Skin epidermis (tissue), 12 donors: ENCODE measurements at regions not wholly inside any gene's neighbourhood (a gene's known extent, or its start where the extent isn't known, plus 50 kb on each side); places are given as distances from the start of the nearest gene placed in this dataset.

ENCODE experiments used
- H3K27ac ChIP-seq, 21 experiments: fragments of 200-600 bp; sonication (generic) in 11 of 21; one replicate each; pipeline ENCODE4 v1.5.0; 2020; ENCODE audit warnings: mild to moderate bottlenecking in 3 of 21, inconsistent platforms in 2 of 21, moderate library complexity in 2 of 21
- H3K4me3 ChIP-seq, 7 experiments: fragments of 200-600 bp; sonication (generic) in 2 of 7; one replicate each; pipeline ENCODE4 v1.5.0; 2020; ENCODE audit warnings: inconsistent platforms in 2 of 7, mild to moderate bottlenecking in 2 of 7, moderate library complexity in 1 of 7

DNA sequence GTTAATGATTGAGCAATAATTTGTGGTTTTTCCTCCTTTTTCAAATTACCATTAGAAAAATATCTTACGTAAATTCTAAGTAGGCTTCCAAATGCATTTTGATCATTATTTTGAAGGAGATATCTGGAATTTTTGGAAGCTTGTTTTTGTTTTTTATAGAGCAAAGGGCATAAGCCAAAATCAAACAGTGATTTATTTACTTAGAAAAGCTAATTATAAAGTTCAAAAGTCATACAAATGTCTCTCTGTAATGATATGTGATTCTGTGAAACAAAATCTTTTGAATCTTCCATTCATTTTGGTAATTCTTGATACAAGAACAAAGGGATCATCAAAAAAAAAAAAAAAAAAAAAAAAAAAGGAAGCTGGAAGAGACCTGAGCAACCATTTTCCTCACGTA is 416.8 kb downstream of the ETNK1 start:
- H3K27ac ChIP-seq: no peak overlapping the region
- H3K4me3 ChIP-seq: no peak overlapping the region

DNA sequence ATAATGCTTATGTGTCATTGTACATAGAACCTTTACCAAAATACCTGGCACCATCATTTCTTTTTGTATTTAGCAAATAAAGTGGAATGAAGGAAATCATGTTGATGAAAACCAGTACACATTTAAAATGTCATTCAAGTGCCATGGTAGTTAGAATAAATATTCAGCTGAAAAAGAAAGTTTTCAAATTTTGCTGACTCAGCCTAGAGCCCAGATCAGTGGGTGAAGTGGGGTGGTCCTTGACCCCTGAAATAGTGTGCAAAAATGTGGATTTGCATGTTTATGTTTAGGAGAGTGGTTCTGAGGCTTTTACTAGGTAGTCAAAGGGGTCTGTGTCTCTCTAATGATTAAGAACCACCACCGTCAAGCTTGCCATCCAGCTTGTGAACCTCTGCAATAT is 418.7 kb downstream of the ETNK1 start:
- Histone ChIP-seq H3K27ac (no peak overlapping the region), H3K4me3 (no peak overlapping the region)

- Histone ChIP-seq H3K4me3 (no peak overlapping the region), H3K27ac (no peak overlapping the region)
Observed at GRCh38 chr12:23049180-23049579, 424.2 kb downstream of the ETNK1 start.

DNA sequence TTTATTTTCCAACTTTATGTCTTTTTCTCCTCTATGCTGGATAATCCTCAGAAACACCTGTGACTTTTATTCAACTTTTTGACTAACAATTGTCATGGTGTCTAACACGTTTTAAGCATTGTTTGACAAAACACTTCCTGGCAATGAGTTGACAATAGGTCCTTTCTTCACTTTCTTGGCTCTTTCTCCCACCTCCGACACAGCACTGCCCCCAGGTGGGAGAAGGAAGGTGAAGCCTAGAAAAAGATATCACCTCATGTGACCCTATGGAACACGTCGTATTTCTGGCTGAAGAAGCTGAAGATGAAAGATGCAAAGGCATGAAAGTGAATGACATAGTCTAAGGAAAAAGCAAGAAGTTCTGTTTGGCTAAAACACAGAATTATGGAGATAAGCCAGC is 430.0 kb downstream of the ETNK1 start:
- Histone ChIP-seq H3K4me3 (no peak overlapping the region), H3K27ac (no peak overlapping the region)

- Histone ChIP-seq H3K27ac (no peak overlapping the region), H3K4me3 (no peak overlapping the region)
Observed at GRCh38 chr12:23057571-23057970, 432.6 kb downstream of the ETNK1 start.

- no peak overlapping the region for H3K4me3 ChIP-seq
- H3K27ac ChIP-seq: no peak overlapping the region
Observed at GRCh38 chr12:23060161-23060560, 435.2 kb downstream of the ETNK1 start.

DNA sequence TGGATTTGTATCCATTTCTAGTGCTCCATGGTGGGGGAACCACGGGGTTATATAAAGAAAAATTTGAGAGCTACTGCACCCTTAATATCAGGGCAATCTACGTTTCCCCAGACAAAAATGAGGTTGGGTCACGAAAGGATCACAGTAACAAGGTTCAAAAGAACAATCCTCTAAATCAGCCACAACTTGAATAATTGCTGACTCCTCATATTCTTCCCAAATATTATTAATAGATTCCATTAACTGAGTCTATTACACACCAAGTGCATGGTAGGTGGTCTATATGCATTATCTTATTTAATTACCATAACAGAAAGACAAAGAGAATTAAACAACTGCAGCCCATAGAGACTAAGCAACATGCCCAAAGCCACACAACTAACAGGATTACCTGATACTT is 438.2 kb downstream of the ETNK1 start:
- no peak overlapping the region for H3K27ac ChIP-seq

GRCh38 chr12:23066095-23066494 is 441.1 kb downstream of the ETNK1 start:
- Histone ChIP-seq H3K27ac (no peak overlapping the region), H3K4me3 (no peak overlapping the region)

More for the DNA sequence above, 438.2 kb downstream of the ETNK1 start:
- no peak overlapping the region for H3K4me3 ChIP-seq

- Histone ChIP-seq H3K4me3 (no peak overlapping the region), H3K27ac (no peak overlapping the region)
Observed at GRCh38 chr12:23083267-23083666, 458.3 kb downstream of the ETNK1 start.

- no peak overlapping the region for H3K4me3 ChIP-seq
- H3K27ac ChIP-seq: no peak overlapping the region
Observed at GRCh38 chr12:23084236-23084995, 459.4 kb downstream of the ETNK1 start.

GRCh38 chr12:23088594-23088993 is 463.6 kb downstream of the ETNK1 start:
- no peak overlapping the region for H3K27ac ChIP-seq

GRCh38 chr12:23093488-23093887 is 468.5 kb downstream of the ETNK1 start:
- Histone ChIP-seq H3K4me3 (no peak overlapping the region), H3K27ac (no peak overlapping the region)

More at GRCh38 chr12:23088594-23088993, 463.6 kb downstream of the ETNK1 start:
- H3K4me3 ChIP-seq: no peak overlapping the region

DNA sequence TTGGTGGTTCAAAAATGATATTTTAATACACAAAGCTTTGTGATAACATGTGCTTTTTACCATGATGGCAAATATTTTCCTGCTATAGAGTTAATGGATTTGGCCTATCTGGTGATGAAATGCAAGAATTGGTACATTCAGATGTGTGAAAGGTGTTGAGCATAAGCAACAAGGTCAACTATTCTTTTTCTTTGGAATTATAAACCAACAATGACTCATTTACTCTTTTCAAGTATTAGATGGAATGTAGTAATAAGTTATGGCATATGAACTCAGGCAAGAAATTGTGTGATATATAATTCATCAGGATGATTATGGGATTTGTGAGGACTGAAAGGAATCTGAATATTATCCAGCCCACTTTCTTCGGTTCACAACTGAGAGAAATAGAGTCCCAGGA is 471.4 kb downstream of the ETNK1 start:
- Histone ChIP-seq H3K27ac (no peak overlapping the region), H3K4me3 (no peak overlapping the region)

- Histone ChIP-seq H3K4me3 (no peak overlapping the region), H3K27ac (no peak overlapping the region)
Observed at GRCh38 chr12:23098110-23098509, 473.1 kb downstream of the ETNK1 start.

DNA sequence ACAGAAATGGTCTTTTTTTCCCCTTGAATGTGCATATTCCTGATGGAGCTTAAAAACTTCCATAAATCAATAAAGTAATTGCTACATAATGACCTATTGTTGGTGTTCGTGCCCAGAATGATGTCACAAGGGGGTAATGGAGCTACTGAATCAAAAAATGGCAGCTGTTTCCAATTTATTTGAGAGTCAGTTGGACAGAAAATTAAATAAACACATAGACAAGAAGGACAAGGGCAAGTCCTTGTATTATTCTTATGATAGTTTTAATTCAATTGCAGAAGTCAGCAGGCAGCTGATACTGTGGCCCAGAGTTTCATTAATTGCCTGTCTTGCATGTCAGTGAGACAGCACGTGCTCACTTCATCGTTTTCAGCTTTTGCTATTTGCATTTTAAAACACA is 473.5 kb downstream of the ETNK1 start:
- H3K4me3 ChIP-seq: no peak overlapping the region
- H3K27ac ChIP-seq: no peak overlapping the region

DNA sequence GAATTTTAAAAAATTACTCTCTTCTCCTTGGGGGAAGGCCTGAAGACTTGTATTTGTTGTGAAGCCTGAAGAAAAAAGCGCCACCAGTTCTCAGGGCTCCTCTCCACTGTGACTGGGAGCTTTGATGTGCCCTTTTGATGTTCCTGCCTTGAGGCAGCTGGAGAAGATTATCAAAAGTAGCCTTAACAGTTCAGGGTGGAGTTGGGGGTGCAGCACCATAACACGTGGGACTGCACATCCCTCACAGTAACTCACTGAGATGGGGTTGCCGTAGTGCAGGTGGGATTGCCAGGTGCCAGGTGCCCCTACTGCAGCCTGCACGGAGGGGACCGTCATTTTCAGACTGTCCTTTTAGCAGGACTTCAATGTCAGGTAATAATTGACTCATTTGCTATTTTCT is 474.1 kb downstream of the ETNK1 start:
- no peak overlapping the region for H3K4me3 ChIP-seq
- no peak overlapping the region for H3K27ac ChIP-seq

DNA sequence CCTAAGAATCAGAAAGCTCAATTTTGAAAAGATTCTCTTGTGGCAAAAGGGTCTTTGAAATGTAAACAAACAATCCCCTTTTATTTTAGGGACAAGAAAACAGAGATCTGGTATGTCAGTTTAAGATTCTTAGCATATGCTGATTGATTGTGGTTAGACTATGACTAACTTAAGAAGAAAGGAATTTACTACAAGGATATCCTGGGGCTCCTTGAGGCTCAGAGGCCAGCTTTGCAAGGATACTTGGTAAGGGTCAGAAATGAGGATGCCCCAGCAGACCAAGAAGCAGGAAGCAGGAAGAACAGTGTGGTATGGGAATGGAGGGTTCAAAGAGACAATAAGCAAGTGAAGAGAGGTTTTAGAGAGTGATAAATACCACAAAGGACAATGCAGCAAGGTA is 474.6 kb downstream of the ETNK1 start:
- H3K4me3 ChIP-seq: no peak overlapping the region
- H3K27ac ChIP-seq: no peak overlapping the region

GRCh38 chr12:23108957-23109356 is 484.0 kb downstream of the ETNK1 start:
- H3K4me3 ChIP-seq: no peak overlapping the region
- no peak overlapping the region for H3K27ac ChIP-seq

- H3K27ac ChIP-seq: no peak overlapping the region
- H3K4me3 ChIP-seq: no peak overlapping the region
Observed at GRCh38 chr12:23113781-23114180, 488.8 kb downstream of the ETNK1 start.

- H3K27ac ChIP-seq: no peak overlapping the region
- H3K4me3 ChIP-seq: no peak overlapping the region
Observed at GRCh38 chr12:23115984-23116383, 491.0 kb downstream of the ETNK1 start.

- no peak overlapping the region for H3K27ac ChIP-seq
- H3K4me3 ChIP-seq: no peak overlapping the region
Observed at GRCh38 chr12:23126794-23127193, 501.8 kb downstream of the ETNK1 start.

DNA sequence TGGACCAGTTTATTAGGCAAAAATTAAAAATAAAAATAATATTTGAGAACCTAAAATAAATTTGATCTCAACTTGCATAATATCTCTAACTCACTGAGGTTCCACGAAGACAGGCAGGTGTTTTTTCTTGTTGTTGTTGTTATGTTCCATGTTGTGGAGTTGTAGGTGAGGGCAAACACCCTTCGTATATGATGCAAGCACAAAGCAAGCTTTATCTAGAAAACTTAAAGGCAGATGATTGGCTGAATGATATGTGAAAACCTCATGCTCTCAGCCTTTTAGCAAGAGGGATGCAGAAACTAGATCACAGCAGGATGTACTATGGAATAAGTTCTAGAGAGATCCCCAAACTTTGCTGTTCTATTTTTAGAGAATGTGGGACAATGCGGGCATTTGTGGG is 502.7 kb downstream of the ETNK1 start:
- no peak overlapping the region for H3K27ac ChIP-seq
- no peak overlapping the region for H3K4me3 ChIP-seq
